A549 (cell line): ENCODE measurements at regions not wholly inside any gene's neighbourhood (a gene's known extent, or its start where the extent isn't known, plus 50 kb on each side); places are given as distances from the start of the nearest gene placed in this dataset.

Source experiments
- ATAC-seq, 2 experiments: fragments of 200-7000 bp in 1 of 2; fragments of >200 bp in 1 of 2; cut with Nextera tagmentation in 1 of 2; cut with Tn5 transposase in 1 of 2; 3 replicates each; pipeline versions ENCODE4 v1.8.0 to v1.9.1; 2018 to 2020; ENCODE audit warnings: mild to moderate bottlenecking in 1 of 2, moderate library complexity in 1 of 2
- CTCF ChIA-PET: fragments of 300-600 bp; sonication (Branson Sonifier 250); formaldehyde crosslinking; extraction: SDS; loops from one replicate; lab custom pipeline; 2021; ENCODE audit warnings: antibody characterized with exemption, inconsistent platforms; lab: Yijun Ruan, JAX
- POLR2A ChIA-PET: fragments of 350-600 bp; formaldehyde crosslinking; extraction: SDS; loops from one replicate; lab custom pipeline; 2021; ENCODE audit warnings: antibody characterized with exemption, inconsistent platforms; lab: Yijun Ruan, JAX
- DNase-seq, 2 experiments: peaks; one replicate each; pipeline versions ENCODE4 v3.0.0 to v3.0.0-alpha.2; 2011 to 2016; ENCODE audit warnings: low read depth in 1 of 2, low spot score in 1 of 2
- FAIRE-seq: peaks from 2 replicates; lab custom pipeline; 2011; peaks lifted over from hg19 to GRCh38; lab: Jason Lieb, UNC
- H3K27ac ChIP-seq, 2 experiments: fragments of >200 bp; sonication (Bioruptor Twin); formaldehyde crosslinking; 3 replicates each; pipeline ENCODE4 v1.5.1; 2016 to 2017
- H3K4me1 ChIP-seq: fragments of >200 bp; sonication (Bioruptor Twin); formaldehyde crosslinking; 3 replicates; pipeline ENCODE4 v1.6.1; 2016
- H3K4me2 ChIP-seq: fragments of >200 bp; sonication (Bioruptor Twin); formaldehyde crosslinking; 3 replicates; pipeline ENCODE4 v1.6.1; 2016
- H3K4me3 ChIP-seq: fragments of >200 bp; sonication (Bioruptor Twin); formaldehyde crosslinking; 3 replicates; pipeline ENCODE4 v1.5.1; 2016
- H3K9me3 ChIP-seq: fragments of >200 bp; sonication (Bioruptor Twin); formaldehyde crosslinking; 3 replicates; pipeline ENCODE4 v1.6.1; 2016
- CBX8 ChIP-seq: fragments of 200-600 bp; sonication (generic); IDR thresholded peaks from 2 replicates; pipeline ENCODE4 v1.6.1; 2016
- CEBPB ChIP-seq, 2 experiments: fragments of >200 bp in 1 of 2; sonication (Bioruptor Twin) in 1 of 2; formaldehyde crosslinking in 1 of 2; IDR thresholded peaks; 2 replicates each; pipeline ENCODE4 v1.6.1; 2012 to 2016
- CHD4 ChIP-seq: fragments of 200-600 bp; sonication (generic); IDR thresholded peaks from 2 replicates; pipeline ENCODE4 v1.6.1; 2016; ENCODE audit warnings: antibody characterized with exemption, mild to moderate bottlenecking, borderline replicate concordance
- EHMT2 ChIP-seq: fragments of 200-600 bp; sonication (generic); IDR thresholded peaks from 2 replicates; pipeline ENCODE4 v1.6.1; 2016; ENCODE audit warnings: antibody characterized with exemption, low read depth, mild to moderate bottlenecking, moderate library complexity
- ESRRA ChIP-seq: fragments of 150-350 bp; IDR thresholded peaks from 2 replicates; pipeline ENCODE4 v1.6.1; 2014; ENCODE audit warnings: mild to moderate bottlenecking, low read length, borderline replicate concordance
- FOSL2 ChIP-seq, 2 experiments: fragments of 450-650 bp in 1 of 2; fragments of >200 bp in 1 of 2; sonication (Bioruptor Twin) in 1 of 2; formaldehyde crosslinking; IDR thresholded peaks; 2 replicates each; pipeline versions ENCODE4 v1.5.0 to v1.6.1; 2016 to 2020; ENCODE audit warnings: mild to moderate bottlenecking in 1 of 2, moderate library complexity in 1 of 2
- GATA3 ChIP-seq: IDR thresholded peaks from 2 replicates; pipeline ENCODE4 v1.6.1; 2012; ENCODE audit warnings: borderline replicate concordance
- HEYL ChIP-seq: fragments of 250-450 bp; sonication (Bioruptor Pico); IDR thresholded peaks from 2 replicates; pipeline ENCODE4 v1.8.0; 2021; ENCODE audit warnings: mild to moderate bottlenecking, moderate library complexity
- JUN ChIP-seq, 2 experiments: fragments of >200 bp; sonication (Bioruptor Twin); formaldehyde crosslinking; IDR thresholded peaks; 2 replicates in 1 of 2; 3 replicates in 1 of 2; pipeline ENCODE4 v1.6.1; 2016 to 2017
- KDM1A ChIP-seq: fragments of 200-600 bp; sonication (generic); IDR thresholded peaks from 2 replicates; pipeline ENCODE4 v1.6.1; 2016; ENCODE audit warnings: low read depth, mild to moderate bottlenecking
- MAFK ChIP-seq: fragments of 450-650 bp; IDR thresholded peaks from 2 replicates; pipeline ENCODE4 v1.6.1; 2014; ENCODE audit not compliant: partially characterized antibody
- MYC ChIP-seq: IDR thresholded peaks from 2 replicates; pipeline ENCODE4 v1.6.1; 2012; ENCODE audit warnings: mild to moderate bottlenecking, inconsistent platforms, low read length, improper control_type of control experiment, borderline replicate concordance
- NFE2L2 ChIP-seq: fragments of 150-350 bp; conservative IDR thresholded peaks from 2 replicates; pipeline ENCODE4 v1.6.1; 2014; ENCODE audit warnings: low read length
- NPAS2 ChIP-seq: fragments of 250-450 bp; sonication (Bioruptor Pico); IDR thresholded peaks from 2 replicates; pipeline ENCODE4 v1.8.0; 2022; ENCODE audit warnings: mild to moderate bottlenecking, moderate library complexity, borderline replicate concordance
- POLR2AphosphoS2 ChIP-seq: conservative IDR thresholded peaks from 2 replicates; pipeline ENCODE4 v1.6.1; 2012; ENCODE audit warnings: low read length, improper control_type of control experiment, inconsistent platforms
- RARB ChIP-seq: fragments of 250-450 bp; sonication (Bioruptor Pico); IDR thresholded peaks from 2 replicates; pipeline ENCODE4 v1.8.0; 2021; ENCODE audit warnings: mild to moderate bottlenecking, moderate library complexity
- SMC3 ChIP-seq: fragments of >200 bp; sonication (Bioruptor Twin); formaldehyde crosslinking; IDR thresholded peaks from 3 replicates; pipeline ENCODE4 v1.6.1; 2018; ENCODE audit warnings: inconsistent platforms
- TP53 ChIP-seq: fragments of 250-450 bp; sonication (Bioruptor Pico); IDR thresholded peaks from 2 replicates; pipeline ENCODE4 v1.5.0; 2021; ENCODE audit warnings: mild to moderate bottlenecking, moderate library complexity
- ZFP36 ChIP-seq: fragments of 450-650 bp; IDR thresholded peaks from 2 replicates; pipeline ENCODE4 v1.6.1; 2014; ENCODE audit warnings: borderline replicate concordance; ENCODE audit not compliant: partially characterized antibody
- ZNF302 ChIP-seq: fragments of 250-450 bp; sonication (Bioruptor Pico); IDR thresholded peaks from 2 replicates; pipeline ENCODE4 v1.9.0; 2021; ENCODE audit warnings: inconsistent platforms, mild to moderate bottlenecking, moderate library complexity
- ZSCAN20 ChIP-seq: fragments of 250-450 bp; sonication (Bioruptor Pico); IDR thresholded peaks from 2 replicates; pipeline ENCODE4 v1.8.0; 2022; ENCODE audit warnings: mild to moderate bottlenecking, moderate library complexity
- WGBS: methylation state at CpG from one replicate; pipeline ENCODE4 v1.1.6; 2017; ENCODE audit errors: missing lambda C conversion rate; 5-methylcytosine and 5-hydroxymethylcytosine counted together
- TF ChIP-seq, protein P1 (sequence below): fragments of >200 bp; sonication (Bioruptor Twin); formaldehyde crosslinking; IDR thresholded peaks from 3 replicates; pipeline ENCODE4 v1.6.1; 2016
- TF ChIP-seq, protein P2 (sequence below): fragments of >200 bp; sonication (Bioruptor Twin); formaldehyde crosslinking; IDR thresholded peaks from 3 replicates; pipeline ENCODE4 v1.5.1; 2016
- TF ChIP-seq, protein P3 (sequence below): fragments of 200-600 bp; sonication (generic); IDR thresholded peaks from 2 replicates; pipeline ENCODE4 v1.6.1; 2016; ENCODE audit warnings: antibody characterized with exemption, mild to moderate bottlenecking, moderate library complexity
- TF ChIP-seq, protein P4 (sequence below): fragments of 450-650 bp; IDR thresholded peaks from 2 replicates; pipeline ENCODE4 v1.6.1; 2014; ENCODE audit warnings: antibody characterized with exemption

DNA sequence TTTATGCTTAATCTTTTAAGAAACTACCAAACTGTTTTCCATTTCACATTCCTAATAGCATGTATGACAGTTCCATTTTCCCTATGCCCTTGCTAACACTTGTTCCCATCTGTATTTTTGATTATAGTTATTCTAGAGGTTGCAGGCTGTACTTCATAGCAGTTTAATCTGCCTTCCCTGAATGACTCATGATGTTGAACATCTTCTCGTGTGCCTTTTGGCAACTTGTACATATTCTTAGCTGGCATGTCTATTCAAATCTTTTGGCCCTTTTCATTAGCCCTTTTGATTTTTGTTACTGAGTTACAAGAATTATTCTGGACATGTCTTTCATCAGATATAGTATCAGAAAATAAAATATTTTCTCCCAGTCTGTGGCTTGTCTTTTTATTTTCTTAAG lies 320.3 kb downstream of the DIRAS2 start:
- TF ChIP-seq ZSCAN20 (no peak), HEYL (no peak), CEBPB (IDR thresholded peaks at IDR 0.05) (no peak), TP53 (CRISPR knock-in tag) (no peak), KDM1A (no peak), ESRRA (no peak), JUN (IDR thresholded peaks at IDR 0.05) (no peak), MAFK (no peak), SMC3 (no peak), ZNF302 (CRISPR knock-in tag) (no peak), POLR2AphosphoS2 (no peak), RARB (no peak), MYC (no peak), ZFP36 (no peak), CHD4 (no peak)
- TF ChIP-seq, protein P1, sequence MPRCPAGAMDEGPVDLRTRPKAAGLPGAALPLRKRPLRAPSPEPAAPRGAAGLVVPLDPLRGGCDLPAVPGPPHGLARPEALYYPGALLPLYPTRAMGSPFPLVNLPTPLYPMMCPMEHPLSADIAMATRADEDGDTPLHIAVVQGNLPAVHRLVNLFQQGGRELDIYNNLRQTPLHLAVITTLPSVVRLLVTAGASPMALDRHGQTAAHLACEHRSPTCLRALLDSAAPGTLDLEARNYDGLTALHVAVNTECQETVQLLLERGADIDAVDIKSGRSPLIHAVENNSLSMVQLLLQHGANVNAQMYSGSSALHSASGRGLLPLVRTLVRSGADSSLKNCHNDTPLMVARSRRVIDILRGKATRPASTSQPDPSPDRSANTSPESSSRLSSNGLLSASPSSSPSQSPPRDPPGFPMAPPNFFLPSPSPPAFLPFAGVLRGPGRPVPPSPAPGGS: no peak
- TF ChIP-seq, protein P2, sequence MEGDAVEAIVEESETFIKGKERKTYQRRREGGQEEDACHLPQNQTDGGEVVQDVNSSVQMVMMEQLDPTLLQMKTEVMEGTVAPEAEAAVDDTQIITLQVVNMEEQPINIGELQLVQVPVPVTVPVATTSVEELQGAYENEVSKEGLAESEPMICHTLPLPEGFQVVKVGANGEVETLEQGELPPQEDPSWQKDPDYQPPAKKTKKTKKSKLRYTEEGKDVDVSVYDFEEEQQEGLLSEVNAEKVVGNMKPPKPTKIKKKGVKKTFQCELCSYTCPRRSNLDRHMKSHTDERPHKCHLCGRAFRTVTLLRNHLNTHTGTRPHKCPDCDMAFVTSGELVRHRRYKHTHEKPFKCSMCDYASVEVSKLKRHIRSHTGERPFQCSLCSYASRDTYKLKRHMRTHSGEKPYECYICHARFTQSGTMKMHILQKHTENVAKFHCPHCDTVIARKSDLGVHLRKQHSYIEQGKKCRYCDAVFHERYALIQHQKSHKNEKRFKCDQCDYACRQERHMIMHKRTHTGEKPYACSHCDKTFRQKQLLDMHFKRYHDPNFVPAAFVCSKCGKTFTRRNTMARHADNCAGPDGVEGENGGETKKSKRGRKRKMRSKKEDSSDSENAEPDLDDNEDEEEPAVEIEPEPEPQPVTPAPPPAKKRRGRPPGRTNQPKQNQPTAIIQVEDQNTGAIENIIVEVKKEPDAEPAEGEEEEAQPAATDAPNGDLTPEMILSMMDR: no peak
- TF ChIP-seq, protein P3, sequence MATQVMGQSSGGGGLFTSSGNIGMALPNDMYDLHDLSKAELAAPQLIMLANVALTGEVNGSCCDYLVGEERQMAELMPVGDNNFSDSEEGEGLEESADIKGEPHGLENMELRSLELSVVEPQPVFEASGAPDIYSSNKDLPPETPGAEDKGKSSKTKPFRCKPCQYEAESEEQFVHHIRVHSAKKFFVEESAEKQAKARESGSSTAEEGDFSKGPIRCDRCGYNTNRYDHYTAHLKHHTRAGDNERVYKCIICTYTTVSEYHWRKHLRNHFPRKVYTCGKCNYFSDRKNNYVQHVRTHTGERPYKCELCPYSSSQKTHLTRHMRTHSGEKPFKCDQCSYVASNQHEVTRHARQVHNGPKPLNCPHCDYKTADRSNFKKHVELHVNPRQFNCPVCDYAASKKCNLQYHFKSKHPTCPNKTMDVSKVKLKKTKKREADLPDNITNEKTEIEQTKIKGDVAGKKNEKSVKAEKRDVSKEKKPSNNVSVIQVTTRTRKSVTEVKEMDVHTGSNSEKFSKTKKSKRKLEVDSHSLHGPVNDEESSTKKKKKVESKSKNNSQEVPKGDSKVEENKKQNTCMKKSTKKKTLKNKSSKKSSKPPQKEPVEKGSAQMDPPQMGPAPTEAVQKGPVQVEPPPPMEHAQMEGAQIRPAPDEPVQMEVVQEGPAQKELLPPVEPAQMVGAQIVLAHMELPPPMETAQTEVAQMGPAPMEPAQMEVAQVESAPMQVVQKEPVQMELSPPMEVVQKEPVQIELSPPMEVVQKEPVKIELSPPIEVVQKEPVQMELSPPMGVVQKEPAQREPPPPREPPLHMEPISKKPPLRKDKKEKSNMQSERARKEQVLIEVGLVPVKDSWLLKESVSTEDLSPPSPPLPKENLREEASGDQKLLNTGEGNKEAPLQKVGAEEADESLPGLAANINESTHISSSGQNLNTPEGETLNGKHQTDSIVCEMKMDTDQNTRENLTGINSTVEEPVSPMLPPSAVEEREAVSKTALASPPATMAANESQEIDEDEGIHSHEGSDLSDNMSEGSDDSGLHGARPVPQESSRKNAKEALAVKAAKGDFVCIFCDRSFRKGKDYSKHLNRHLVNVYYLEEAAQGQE: no peak
- TF ChIP-seq, protein P4, sequence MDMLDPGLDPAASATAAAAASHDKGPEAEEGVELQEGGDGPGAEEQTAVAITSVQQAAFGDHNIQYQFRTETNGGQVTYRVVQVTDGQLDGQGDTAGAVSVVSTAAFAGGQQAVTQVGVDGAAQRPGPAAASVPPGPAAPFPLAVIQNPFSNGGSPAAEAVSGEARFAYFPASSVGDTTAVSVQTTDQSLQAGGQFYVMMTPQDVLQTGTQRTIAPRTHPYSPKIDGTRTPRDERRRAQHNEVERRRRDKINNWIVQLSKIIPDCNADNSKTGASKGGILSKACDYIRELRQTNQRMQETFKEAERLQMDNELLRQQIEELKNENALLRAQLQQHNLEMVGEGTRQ: no peak
- TF ChIP-seq, all 56 proteins: peak for 0
- DNase-seq (no peak), ATAC-seq (no peak), FAIRE-seq (no peak)
- CTCF ChIA-PET: no interaction called here
- POLR2A ChIA-PET: no interaction called here
- WGBS: 0% methylated on average over 1 of the region's 1 CpG
- Histone ChIP-seq H3K4me2 (no peak overlapping the region), H3K4me1 (peaks cover 8% of the 10 kb centered on the region; the same call in 2 of the 3 replicates), H3K9me3 (no peaks in the 10 kb centered on the region), H3K27ac (no peak overlapping the region), H3K4me3 (no peak overlapping the region)

DNA sequence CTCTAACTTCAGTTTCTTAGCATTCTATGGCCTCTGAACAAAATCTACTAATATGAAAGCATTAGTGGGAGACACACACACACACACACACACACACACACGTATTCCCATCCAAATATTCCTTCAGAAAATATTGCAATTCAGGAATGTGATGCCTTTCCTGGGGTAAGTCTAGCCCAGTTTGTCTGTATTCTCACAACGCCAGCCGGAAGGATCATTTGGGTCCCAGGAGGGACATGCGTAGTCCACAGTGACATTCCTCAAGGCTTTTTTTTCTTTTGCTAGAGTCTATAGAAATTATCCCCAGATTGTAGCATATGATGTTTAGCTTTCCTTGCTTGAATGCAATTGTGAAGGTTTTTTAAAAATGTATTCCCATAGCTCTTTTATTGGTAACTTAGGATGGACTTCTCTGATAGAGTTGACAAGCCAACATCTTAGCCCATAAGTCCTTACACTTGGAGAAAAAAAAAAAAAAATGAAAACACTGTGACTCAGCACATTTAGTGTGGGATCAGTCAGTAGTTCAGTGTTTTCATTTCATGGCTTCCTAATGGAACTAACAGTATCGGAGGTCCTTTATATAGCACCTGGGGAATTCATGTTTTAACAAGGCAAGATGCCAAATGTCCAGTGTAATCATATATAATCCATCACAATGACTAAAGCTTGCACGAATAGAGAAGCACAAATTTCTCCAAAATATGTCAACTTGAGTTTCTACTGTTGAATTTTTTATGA lies 316.5 kb downstream of the DIRAS2 start:
- 77% methylated on average over 6 of the region's 6 CpGs for WGBS
- FAIRE-seq (no peak), DNase-seq (peak in 1 of 2 experiments; percentile 30), ATAC-seq (no peak)
- H3K4me3 ChIP-seq: no peak overlapping the region
- CTCF ChIA-PET: interaction anchor here (0.7 kb wide), 1 partner anchor 39 kb away, joined by 3 read pairs; no protein-coding TSS in a partner anchor
- no peak overlapping the region for H3K4me2 ChIP-seq
- H3K27ac ChIP-seq: peak overlapping the region; percentile 42 to 61; a peak in 5 of 6 replicates
- POLR2A ChIA-PET: no interaction called here
- peaks cover 8% of the 10 kb centered on the region; the same call in 2 of the 3 replicates for H3K4me1 ChIP-seq
- H3K9me3 ChIP-seq: no peaks in the 10 kb centered on the region
- no peak for TF ChIP-seq NPAS2 (CRISPR knock-in tag)
- peak; percentile 96 for TF ChIP-seq MAFK
- no peak for TF ChIP-seq GATA3
- no peak for TF ChIP-seq CBX8
- no peak for TF ChIP-seq SMC3
- TF ChIP-seq FOSL2 (IDR thresholded peaks at IDR 0.05): no peak
- TF ChIP-seq FOSL2 (CRISPR knock-in tag; IDR thresholded peaks at IDR 0.05): no peak
- no peak for TF ChIP-seq EHMT2
- TF ChIP-seq NFE2L2: peak; percentile 89
